Stomach (tissue), 8 donors: ENCODE measurements at regions not wholly inside any gene's neighbourhood (a gene's known extent, or its start where the extent isn't known, plus 50 kb on each side); places are given as distances from the start of the nearest gene placed in this dataset.

ENCODE experiments used
- DNase-seq, 2 donors: peaks; one replicate each; pipeline versions ENCODE4 v3.0.0 to v3.0.0-alpha.2; 2013 to 2019
- H3K27ac ChIP-seq, 5 donors: fragments of 200-600 bp in 4 of 5; sonication (generic) in 4 of 5; one replicate each; pipeline ENCODE4 v1.5.1; 2013 to 2019; ENCODE audit warnings: mild to moderate bottlenecking in 1 of 5, moderate library complexity in 1 of 5
- H3K27me3 ChIP-seq, 3 donors: fragments of 200-600 bp; sonication (generic); one replicate each; pipeline ENCODE4 v1.5.1; 2017 to 2019; ENCODE audit warnings: mixed run types in 1 of 3
- H3K36me3 ChIP-seq, 4 donors: fragments of 200-600 bp; sonication (generic); 1 replicate in 3 of 4; 2 replicates in 1 of 4; pipeline ENCODE4 v1.5.1; 2016 to 2019
- H3K4me1 ChIP-seq, 4 donors: fragments of 200-600 bp; sonication (generic); one replicate each; pipeline ENCODE4 v1.5.1; 2016 to 2019
- H3K4me3 ChIP-seq, 4 donors: fragments of 200-600 bp; sonication (generic) in 3 of 4; one replicate each; pipeline ENCODE4 v1.5.1; 2016 to 2019; ENCODE audit warnings: mild to moderate bottlenecking in 1 of 4
- H3K9me3 ChIP-seq, 4 donors: fragments of 200-600 bp; sonication (generic); one replicate each; pipeline ENCODE4 v1.5.1; 2016 to 2019
- CTCF ChIP-seq, 7 experiments: fragments of 450-650 bp in 4 of 7; fragments of 200-600 bp in 3 of 7; sonication (generic) in 3 of 7; IDR thresholded peaks; one replicate each; pipeline ENCODE4 v1.5.1; 2016 to 2019; ENCODE audit warnings: antibody characterized with exemption in 7 of 7, control low read depth in 2 of 7, mild to moderate bottlenecking in 1 of 7
- EP300 ChIP-seq: sonication (generic); formaldehyde crosslinking; IDR thresholded peaks from one replicate; pipeline ENCODE4 v1.6.1; 2017; ENCODE audit warnings: antibody characterized with exemption
- POLR2A ChIP-seq, 4 donors: fragments of 450-650 bp; IDR thresholded peaks; one replicate each; pipeline ENCODE4 v1.6.1; 2016; ENCODE audit warnings: antibody characterized with exemption in 4 of 4, control low read depth in 2 of 4, mild to moderate bottlenecking in 1 of 4, moderate library complexity in 1 of 4
- POLR2AphosphoS5 ChIP-seq, 3 donors: sonication (generic); formaldehyde crosslinking; IDR thresholded peaks; one replicate each; pipeline ENCODE4 v1.6.1; 2016; ENCODE audit warnings: antibody characterized with exemption in 3 of 3
- WGBS, 5 donors: extraction: QIAGEN DNeasy Blood & Tissue Kit in 3 of 5; methylation state at CpG; one replicate each; pipeline versions ENCODE4 v1.1.5 to v1.1.7; 2013 to 2018; 5-methylcytosine and 5-hydroxymethylcytosine counted together
- intact Hi-C: fragments of 100-400 bp; cut with DNase I; formaldehyde crosslinking; loops from one replicate; pipeline ENCODE4 v1.15.1; 2023; ENCODE audit warnings: low total_unique reads
- donor health status: healthy with polysubstance abuse.
- donor health status: Bipolar disorder and iron deficiency.
- donor health status: healthy.

GRCh38 chr15:47987461-47987860 is 133.3 kb upstream of the SLC24A5 start:
- intact Hi-C loops = loop anchor here (5.0 kb wide), 1 partner anchor 790 kb away; no protein-coding TSS in a partner anchor

GRCh38 chr15:47987908-47988532 is 132.8 kb upstream of the SLC24A5 start:
- H3K27ac ChIP-seq = no peak overlapping the region
- TF ChIP-seq CTCF (IDR thresholded peaks at IDR 0.05) (peak in 5 of 7 experiments; percentile 32 to 65 (median 55)), POLR2AphosphoS5 (IDR thresholded peaks at IDR 0.05) (no peak)
- H3K27me3 ChIP-seq = no peaks in the 10 kb centered on the region
- no peak overlapping the region for H3K4me3 ChIP-seq
- H3K36me3 ChIP-seq = no peaks in the 10 kb centered on the region
- WGBS, 5 donors = 54 to 58% (median 56%) methylated on average over 3 of the region's 3 CpGs
- H3K4me1 ChIP-seq = no peaks in the 10 kb centered on the region
- H3K9me3 ChIP-seq = no peaks in the 10 kb centered on the region
- DNase-seq = peak in 1 of 2 donors; percentile 88
- intact Hi-C loops = loop anchor here (5.0 kb wide), 1 partner anchor 791 kb away; no protein-coding TSS in a partner anchor

More at GRCh38 chr15:47987461-47987860, 133.3 kb upstream of the SLC24A5 start:
- DNase-seq = no peak
- H3K27me3 ChIP-seq = no peaks in the 10 kb centered on the region
- H3K4me1 ChIP-seq = no peaks in the 10 kb centered on the region
- no peaks in the 10 kb centered on the region for H3K36me3 ChIP-seq
- 51 to 64% (median 62%) methylated on average over 4 of the region's 4 CpGs for WGBS, 5 donors
- H3K27ac ChIP-seq = no peak overlapping the region
- H3K9me3 ChIP-seq = no peaks in the 10 kb centered on the region
- no peak for TF ChIP-seq POLR2A (IDR thresholded peaks at IDR 0.05)
- TF ChIP-seq EP300 = no peak
- no peak for TF ChIP-seq CTCF (IDR thresholded peaks at IDR 0.05)
- no peak overlapping the region for H3K4me3 ChIP-seq

GRCh38 chr15:47988564-47988963 is 132.2 kb upstream of the SLC24A5 start:
- Histone ChIP-seq H3K27me3 (no peaks in the 10 kb centered on the region), H3K4me1 (no peaks in the 10 kb centered on the region), H3K27ac (no peak overlapping the region), H3K36me3 (no peaks in the 10 kb centered on the region), H3K4me3 (no peak overlapping the region), H3K9me3 (no peaks in the 10 kb centered on the region)
- TF ChIP-seq POLR2AphosphoS5 (IDR thresholded peaks at IDR 0.05) (no peak), EP300 (no peak), CTCF (IDR thresholded peaks at IDR 0.05) (no peak), POLR2A (IDR thresholded peaks at IDR 0.05) (no peak)
- DNase-seq = no peak
- intact Hi-C loops = loop anchor here (5.0 kb wide), 1 partner anchor 791 kb away; no protein-coding TSS in a partner anchor
- 50 to 76% (median 62%) methylated on average over 1 of the region's 1 CpG for WGBS, 5 donors

- Histone ChIP-seq H3K27ac (no peak overlapping the region), H3K9me3 (no peaks in the 10 kb centered on the region), H3K27me3 (no peaks in the 10 kb centered on the region), H3K4me3 (no peak overlapping the region), H3K36me3 (no peaks in the 10 kb centered on the region), H3K4me1 (no peaks in the 10 kb centered on the region)
- TF ChIP-seq EP300 = no peak
- no peak for TF ChIP-seq CTCF (IDR thresholded peaks at IDR 0.05)
- TF ChIP-seq POLR2A (IDR thresholded peaks at IDR 0.05) = no peak
- no peak for TF ChIP-seq POLR2AphosphoS5 (IDR thresholded peaks at IDR 0.05)
- 65 to 100% (median 92%) methylated on average over 2 of the region's 2 CpGs for WGBS, 5 donors
- intact Hi-C loops = no loop called here
- DNase-seq = no peak
Measured at GRCh38 chr15:47990821-47991220, 130.0 kb upstream of the SLC24A5 start.
